Thoracic aorta (tissue), 2 donors: ENCODE measurements at regions not wholly inside any gene's neighbourhood (a gene's known extent, or its start where the extent isn't known, plus 50 kb on each side); places are given as distances from the start of the nearest gene placed in this dataset.
"Not testable (repeated sequence)": the region's sequence is repeated elsewhere in the genome, so short reads cannot be mapped to it uniquely, and the experiment has no call there.

ENCODE experiments used
- ATAC-seq: fragments of 150-250 bp; one replicate; pipeline ENCODE4 v1.8.0; 2017; ENCODE audit warnings: low read depth; ENCODE audit not compliant: insufficient number of reproducible peaks, low FRiP score
- DNase-seq: peaks from one replicate; pipeline ENCODE4 v3.0.0-alpha.2; 2020; ENCODE audit warnings: low spot score
- H3K27ac ChIP-seq, 2 donors: fragments of 200-600 bp; sonication (generic); 1 replicate in 1 of 2; 2 replicates in 1 of 2; pipeline ENCODE4 v1.5.1; 2016; ENCODE audit warnings: mild to moderate bottlenecking in 2 of 2, moderate library complexity in 2 of 2
- H3K27me3 ChIP-seq: fragments of 200-600 bp; sonication (generic); replicated peaks from 2 replicates; pipeline ENCODE4 v1.6.0; 2016; ENCODE audit warnings: mild to moderate bottlenecking; ENCODE audit not compliant: insufficient read depth
- H3K36me3 ChIP-seq: fragments of 200-600 bp; sonication (generic); one replicate; pipeline ENCODE4 v1.5.1; 2016
- H3K4me1 ChIP-seq, 2 donors: fragments of 200-600 bp; sonication (generic); 1 replicate in 1 of 2; 2 replicates in 1 of 2; pipeline versions ENCODE4 v1.5.1 to v1.6.0; 2016; ENCODE audit warnings: low read depth in 2 of 2, mild to moderate bottlenecking in 1 of 2; ENCODE audit not compliant: control insufficient read depth in 1 of 2
- H3K4me3 ChIP-seq: fragments of 200-600 bp; sonication (generic); 2 replicates; pipeline ENCODE4 v1.5.1; 2016; ENCODE audit warnings: mild to moderate bottlenecking
- H3K9me3 ChIP-seq: fragments of 200-600 bp; sonication (generic); 2 replicates; pipeline ENCODE4 v1.5.1; 2016
- CTCF ChIP-seq: fragments of 200-600 bp; sonication (generic); IDR thresholded peaks from one replicate; pipeline ENCODE4 v1.5.1; 2019; ENCODE audit warnings: antibody characterized with exemption

- no peaks in the 10 kb centered on the region for H3K4me1 ChIP-seq
- TF ChIP-seq CTCF, result no peak
- no peak for DNase-seq
- H3K36me3 ChIP-seq, result no peaks in the 10 kb centered on the region
- ATAC-seq, result no peak
- H3K9me3 ChIP-seq, result no peaks in the 10 kb centered on the region
- no peak overlapping the region for H3K4me3 ChIP-seq
- H3K27ac ChIP-seq, result no peak overlapping the region
- H3K27me3 ChIP-seq, result no peaks in the 10 kb centered on the region
Observed at GRCh38 chr2:48050711-48051110, 144.4 kb upstream of the FBXO11 start.

- H3K36me3 ChIP-seq, result no peaks in the 10 kb centered on the region
- H3K9me3 ChIP-seq, result no peaks in the 10 kb centered on the region
- TF ChIP-seq CTCF, result no peak
- ATAC-seq, result no peak
- no peak for DNase-seq
- H3K4me1 ChIP-seq, result no peaks in the 10 kb centered on the region
- H3K4me3 ChIP-seq, result no peak overlapping the region
- no peak overlapping the region for H3K27ac ChIP-seq
- no peaks in the 10 kb centered on the region for H3K27me3 ChIP-seq
Observed at GRCh38 chr2:48059975-48060374, 153.7 kb upstream of the FBXO11 start.

GRCh38 chr2:48061656-48062055, 155.4 kb upstream of the FBXO11 start:
- H3K27ac ChIP-seq, H3K4me1 ChIP-seq, H3K9me3 ChIP-seq, H3K36me3 ChIP-seq, H3K27me3 ChIP-seq, DNase-seq, ATAC-seq, H3K4me3 ChIP-seq: not testable (repeated sequence)

GRCh38 chr2:48065096-48065495, 158.8 kb upstream of the FBXO11 start:
- Histone ChIP-seq H3K9me3 (no peaks in the 10 kb centered on the region), H3K4me1 (no peaks in the 10 kb centered on the region), H3K27ac (no peak overlapping the region), H3K36me3 (no peaks in the 10 kb centered on the region), H3K27me3 (no peaks in the 10 kb centered on the region), H3K4me3 (no peak overlapping the region)
- no peak for ATAC-seq
- DNase-seq, result no peak
- TF ChIP-seq CTCF, result no peak

GRCh38 chr2:48066000-48066399, 159.7 kb upstream of the FBXO11 start:
- Histone ChIP-seq H3K36me3 (no peaks in the 10 kb centered on the region), H3K27me3 (no peaks in the 10 kb centered on the region), H3K27ac (no peak overlapping the region), H3K4me3 (no peak overlapping the region), H3K4me1 (no peaks in the 10 kb centered on the region), H3K9me3 (no peaks in the 10 kb centered on the region)
- no peak for TF ChIP-seq CTCF
- ATAC-seq (no peak), DNase-seq (no peak)

- no peak for TF ChIP-seq CTCF
- no peaks in the 10 kb centered on the region for H3K9me3 ChIP-seq
- ATAC-seq (no peak), DNase-seq (no peak)
- no peak overlapping the region for H3K4me3 ChIP-seq
- H3K27me3 ChIP-seq, result no peaks in the 10 kb centered on the region
- H3K4me1 ChIP-seq, result no peaks in the 10 kb centered on the region
- no peaks in the 10 kb centered on the region for H3K36me3 ChIP-seq
- no peak overlapping the region for H3K27ac ChIP-seq
Observed at GRCh38 chr2:48069769-48070168, 163.5 kb upstream of the FBXO11 start.
